H1 (cell line): ENCODE measurements at regions not wholly inside any gene's neighbourhood (a gene's known extent, or its start where the extent isn't known, plus 50 kb on each side); places are given as distances from the start of the nearest gene placed in this dataset.

Experiments
- CBX5 ChIP-seq: fragments of 300-800, 300-1000 bp; sonication (generic); IDR thresholded peaks from 2 replicates; pipeline ENCODE4 v1.7.1; 2016; ENCODE audit warnings: antibody characterized with exemption, low read length, low read depth
- CHD1 ChIP-seq: IDR thresholded peaks from 2 replicates; pipeline ENCODE4 v1.6.1; 2012; ENCODE audit warnings: low read depth, low read length, improper control_type of control experiment
- CHD7 ChIP-seq: fragments of 300-600 bp; sonication (generic); IDR thresholded peaks from 2 replicates; pipeline ENCODE4 v1.7.1; 2012; ENCODE audit warnings: low read length, moderate library complexity, mild to moderate bottlenecking, inconsistent platforms; ENCODE audit not compliant: insufficient replicate concordance
- CREB1 ChIP-seq: IDR thresholded peaks from 2 replicates; pipeline ENCODE4 v1.6.1; 2012; ENCODE audit warnings: inconsistent platforms

DNA sequence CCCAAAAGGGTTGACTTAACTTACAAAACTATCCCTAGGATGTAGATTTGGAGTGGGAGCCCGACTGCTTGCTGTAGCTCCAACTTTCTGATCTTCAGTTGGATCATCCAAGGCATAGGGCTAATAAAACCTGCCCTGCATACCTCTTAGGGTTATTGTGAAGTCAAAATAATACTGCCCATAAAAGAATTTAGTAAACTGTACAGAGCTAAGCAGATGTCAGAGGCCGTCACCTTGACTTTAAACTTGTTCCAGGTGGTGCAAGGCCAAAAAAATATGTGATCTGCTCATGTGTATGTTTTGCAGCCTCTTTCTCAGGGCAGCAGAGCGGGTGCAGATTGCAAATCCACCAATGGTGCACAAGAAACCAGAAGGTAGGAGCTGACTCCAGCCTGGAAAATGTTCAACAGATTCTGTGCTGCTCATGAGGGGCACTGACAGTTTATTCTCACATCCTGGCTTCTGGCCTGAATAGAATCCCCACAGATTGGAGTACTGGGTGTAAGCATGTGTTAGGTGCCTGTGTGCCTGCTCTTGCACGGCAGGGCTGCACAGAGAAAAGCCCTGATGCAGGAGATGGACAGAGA lies 180.7 kb downstream of the MAP2K4 start (continued):
- TF ChIP-seq CHD7 (no peak), CBX5 (no peak), CREB1 (no peak), CHD1 (no peak)
